Stimulated activated CD4-positive, alpha-beta T cell treated with anti-CD3 and anti-CD28 coated beads, Interleukin-2, amount 100 ng/mL, for 4 hours (primary cell): ENCODE measurements at regions not wholly inside any gene's neighbourhood (a gene's known extent, or its start where the extent isn't known, plus 50 kb on each side); places are given as distances from the start of the nearest gene placed in this dataset.

ENCODE experiments used
- DNase-seq: peaks from one replicate; pipeline ENCODE4 v3.0.0-alpha.2; 2020; ENCODE audit warnings: low read depth

DNA sequence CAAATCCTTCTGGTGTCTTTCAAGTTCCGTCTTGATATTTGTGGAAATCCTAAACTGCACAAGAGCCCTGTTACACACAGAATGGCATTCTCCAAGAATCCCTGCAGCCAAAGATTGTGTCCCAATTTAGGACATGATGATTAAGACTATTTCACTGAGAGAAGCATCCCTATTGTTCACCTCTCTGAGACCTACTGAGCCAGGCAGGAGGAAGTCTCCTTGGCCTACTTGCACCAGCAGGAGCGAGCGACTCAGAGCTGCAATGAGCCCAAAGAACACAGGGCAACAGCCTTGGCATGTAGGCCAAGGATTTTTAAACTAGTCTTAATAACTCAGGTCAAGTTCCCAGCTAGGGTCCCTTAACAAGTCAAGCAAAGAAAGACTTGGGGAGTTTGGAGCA, 79.4 kb upstream of the RUNX1 start:
- no peak for DNase-seq

DNA sequence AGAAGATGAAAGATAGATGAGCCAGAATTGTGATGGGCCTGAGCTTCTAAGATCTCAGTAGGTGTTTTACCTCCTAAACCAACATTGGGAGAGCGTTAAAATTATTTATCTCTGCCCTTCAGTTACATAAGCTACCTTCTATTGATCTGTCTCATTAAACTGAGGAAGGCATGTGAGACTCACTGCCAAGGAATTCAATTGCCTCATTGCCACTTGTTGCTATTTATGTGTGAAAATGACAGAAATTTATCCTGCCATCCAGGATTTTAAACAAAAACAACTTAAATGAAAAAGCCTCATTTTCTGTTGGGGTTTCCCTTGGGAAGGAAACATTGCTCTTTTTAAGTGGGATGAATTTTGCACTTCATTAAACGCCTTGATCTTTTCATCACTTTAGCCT, 78.7 kb upstream of the RUNX1 start:
- no peak for DNase-seq

DNA sequence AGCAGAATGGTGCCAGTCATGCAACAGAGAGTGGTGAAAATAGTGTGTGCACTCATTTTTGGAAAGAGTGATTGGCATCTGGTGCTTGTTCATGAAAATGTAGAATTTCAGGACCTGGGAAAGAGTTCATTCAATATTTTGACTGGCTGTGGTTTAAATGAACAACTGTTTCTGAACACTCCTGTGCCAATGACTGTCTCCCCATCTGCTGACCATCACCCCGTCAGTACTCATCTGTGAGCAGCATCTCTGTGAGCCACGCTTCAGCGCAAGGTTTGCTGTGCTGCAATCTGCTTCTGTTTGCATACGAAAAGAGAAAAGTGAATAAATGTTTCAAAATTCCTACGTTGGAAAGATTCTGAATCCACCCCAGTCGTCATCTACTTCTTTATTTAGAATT, 77.9 kb upstream of the RUNX1 start:
- DNase-seq = no peak

DNA sequence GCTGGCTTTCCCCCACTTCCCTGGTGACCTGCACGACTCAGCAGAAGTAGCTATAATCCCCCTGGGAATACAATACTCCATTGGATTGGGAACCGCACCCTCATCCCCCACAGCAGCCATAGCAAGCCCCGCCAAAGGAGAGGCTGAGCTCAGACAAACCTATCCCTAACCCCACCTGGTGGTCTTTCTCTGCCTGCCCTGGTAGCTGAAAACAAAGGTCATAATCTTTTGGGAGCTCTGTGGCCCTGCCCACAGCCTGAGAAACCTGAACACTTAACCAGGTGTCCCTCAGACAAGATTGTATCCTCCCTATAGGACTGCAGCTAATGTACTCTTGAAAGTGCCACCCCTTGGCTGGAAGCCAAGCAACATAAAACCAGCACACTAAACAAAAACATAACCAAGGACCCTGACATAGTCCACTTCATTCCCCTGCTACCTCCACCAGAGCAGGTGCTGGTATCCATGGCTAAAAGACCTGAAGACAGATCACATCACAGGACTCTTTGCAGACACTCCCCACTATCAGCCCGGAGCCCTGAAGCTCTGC, 71.6 kb upstream of the RUNX1 start:
- no peak for DNase-seq

DNA sequence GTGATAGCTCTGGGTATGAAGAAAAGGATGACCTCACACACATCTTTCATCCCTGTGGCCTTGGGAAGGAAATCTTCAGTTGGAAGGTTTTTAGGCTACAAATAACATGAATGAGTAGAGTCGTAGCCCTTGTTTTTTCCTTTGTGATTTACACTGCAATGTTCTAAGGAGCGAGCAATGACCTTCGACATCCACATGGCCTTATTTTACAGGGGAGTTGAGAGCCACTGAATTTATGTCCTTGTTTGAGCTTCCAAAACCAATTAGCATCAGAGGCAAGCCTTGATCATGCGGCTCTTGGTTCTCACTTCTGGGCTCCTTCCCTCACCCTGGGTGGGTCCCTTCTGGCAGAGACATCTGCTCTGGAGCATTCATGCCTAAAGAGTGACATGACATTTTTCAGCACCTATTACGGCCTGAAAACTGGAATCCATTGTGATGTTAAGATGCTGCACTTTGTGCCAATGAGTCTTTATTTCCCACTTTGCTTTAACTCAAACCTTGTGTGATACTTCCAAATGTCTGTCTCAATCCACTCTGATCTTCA, 70.5 kb upstream of the RUNX1 start:
- DNase-seq = no peak

DNA sequence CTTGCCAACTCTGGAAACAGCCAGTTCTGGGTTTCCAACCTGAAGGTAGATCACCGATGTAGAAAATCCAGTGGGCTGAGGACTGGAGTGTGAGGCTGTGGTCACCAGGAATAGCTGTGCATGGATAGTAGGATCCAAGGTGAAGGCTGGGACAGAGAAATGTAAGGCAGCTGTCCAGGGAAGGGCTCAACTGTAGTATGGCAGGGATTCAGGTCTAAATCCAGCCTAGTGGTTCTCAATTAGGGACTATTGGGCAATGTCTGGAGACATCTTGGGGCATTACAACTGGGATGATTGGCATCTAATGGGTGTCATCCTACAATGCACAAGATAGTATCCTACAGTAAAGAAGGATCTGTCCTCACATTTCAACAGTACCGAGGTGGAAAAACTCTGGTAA, 67.7 kb upstream of the RUNX1 start:
- DNase-seq = no peak

DNA sequence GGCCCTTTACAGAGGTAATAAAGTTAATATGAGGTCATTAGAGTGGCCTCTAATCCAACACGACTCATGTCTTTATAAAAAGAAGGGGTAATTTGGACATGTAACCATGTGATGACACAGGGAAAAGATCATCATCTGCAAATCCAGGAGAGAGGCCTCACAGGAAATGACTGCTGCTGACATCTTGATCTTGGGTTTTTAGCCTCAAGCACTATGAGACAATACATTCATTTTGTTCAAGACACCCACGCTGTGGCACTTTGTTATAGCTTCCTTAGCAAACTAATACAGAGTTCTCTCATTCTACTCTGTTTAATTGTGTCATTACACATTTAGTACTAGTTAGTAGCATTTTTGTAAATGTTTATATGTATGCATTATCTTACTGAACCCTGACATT, 64.0 kb upstream of the RUNX1 start:
- DNase-seq = no peak

DNA sequence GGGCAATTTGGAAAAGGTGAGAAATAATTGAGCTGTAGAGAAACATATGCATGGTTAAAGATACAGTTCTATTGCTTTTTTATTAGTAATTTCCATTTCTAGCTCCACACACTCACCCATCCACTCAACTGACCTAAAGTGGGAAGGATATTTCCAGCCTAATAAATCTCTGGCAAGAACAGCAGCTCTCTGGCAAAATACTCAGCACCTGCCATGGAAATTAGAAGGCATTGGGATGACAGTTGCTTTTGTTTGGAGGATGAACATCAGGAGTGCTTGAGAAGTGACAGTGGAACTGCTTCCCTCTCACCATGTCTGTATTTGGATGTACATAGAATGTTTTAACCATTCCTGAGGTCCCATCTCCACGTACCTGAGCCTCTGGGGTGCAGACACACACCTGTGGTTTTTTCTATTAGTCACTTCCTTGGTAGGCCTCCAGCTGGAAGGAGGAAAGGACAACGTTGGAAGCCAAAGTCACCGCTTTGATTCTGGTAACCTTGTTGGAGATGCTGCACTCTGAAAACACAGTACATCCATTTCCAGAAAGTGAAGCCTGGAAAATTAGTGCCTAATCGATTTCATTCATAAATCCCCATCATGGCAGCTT, 62.3 kb upstream of the RUNX1 start:
- no peak for DNase-seq

DNA sequence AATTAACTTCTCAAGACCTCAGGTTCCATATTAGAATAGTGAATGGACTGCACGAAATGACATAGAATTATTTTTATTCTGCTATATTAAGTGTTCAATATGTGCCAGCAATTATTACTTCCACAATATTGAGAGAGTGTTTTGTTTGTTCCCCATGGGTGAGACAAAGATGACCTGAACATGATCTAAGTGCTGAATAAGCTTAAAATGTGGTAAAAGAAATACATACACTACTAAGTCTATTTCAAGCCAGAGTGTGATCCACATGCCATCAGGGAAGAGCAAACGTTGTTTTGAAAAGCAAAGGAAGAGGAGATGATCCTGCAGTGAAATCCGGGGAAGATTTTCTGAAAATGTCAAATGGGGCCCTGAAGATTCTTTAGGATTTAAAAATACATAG, 59.8 kb upstream of the RUNX1 start:
- DNase-seq = no peak

DNA sequence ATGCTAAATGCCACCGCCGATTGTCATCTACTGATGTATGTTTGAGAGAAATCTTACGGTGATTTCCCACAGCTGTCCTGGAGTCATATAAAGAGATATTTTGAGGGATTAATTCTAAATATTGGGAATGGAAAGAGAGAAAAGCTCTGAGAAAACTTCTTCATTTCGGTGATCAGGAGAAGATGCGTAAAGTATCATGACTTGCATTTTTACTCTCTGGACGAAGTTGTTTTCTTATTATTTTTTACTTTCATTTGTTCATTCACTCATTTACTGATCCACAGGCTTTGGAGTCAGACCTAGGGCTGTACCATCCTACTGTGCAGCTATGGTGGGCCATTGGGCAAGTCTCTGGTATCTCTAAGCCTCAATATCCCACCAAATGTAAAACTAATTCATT, 58.4 kb upstream of the RUNX1 start:
- DNase-seq = no peak

DNA sequence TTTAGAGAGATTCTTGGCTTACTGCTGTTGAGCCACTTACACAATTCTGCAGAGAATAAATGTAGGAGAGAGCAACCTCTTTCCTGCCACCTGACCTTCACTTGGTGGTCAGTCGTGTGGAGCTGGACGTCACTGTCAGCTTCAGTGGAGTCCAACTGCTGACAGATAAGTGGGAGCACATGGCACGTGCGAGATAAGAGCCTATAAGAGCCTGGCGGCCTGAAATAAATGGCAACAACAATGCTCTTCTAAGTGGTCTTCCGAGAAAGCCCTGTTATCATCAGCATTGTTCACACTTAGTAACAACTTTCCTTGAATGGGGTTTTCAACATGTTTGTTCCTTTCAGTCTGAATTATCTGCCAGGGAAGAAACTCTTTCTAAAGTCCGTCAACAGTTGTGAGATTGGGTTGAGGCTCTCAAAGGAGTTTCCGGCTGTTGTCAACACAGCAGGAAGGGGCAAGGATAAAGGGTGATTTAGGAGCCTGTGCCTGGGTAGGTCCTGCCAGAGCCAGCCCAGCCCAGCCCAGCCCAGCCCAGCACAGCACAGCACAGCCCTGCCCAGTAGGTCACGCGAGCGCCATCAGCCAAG, 57.2 kb upstream of the RUNX1 start:
- DNase-seq = no peak

DNA sequence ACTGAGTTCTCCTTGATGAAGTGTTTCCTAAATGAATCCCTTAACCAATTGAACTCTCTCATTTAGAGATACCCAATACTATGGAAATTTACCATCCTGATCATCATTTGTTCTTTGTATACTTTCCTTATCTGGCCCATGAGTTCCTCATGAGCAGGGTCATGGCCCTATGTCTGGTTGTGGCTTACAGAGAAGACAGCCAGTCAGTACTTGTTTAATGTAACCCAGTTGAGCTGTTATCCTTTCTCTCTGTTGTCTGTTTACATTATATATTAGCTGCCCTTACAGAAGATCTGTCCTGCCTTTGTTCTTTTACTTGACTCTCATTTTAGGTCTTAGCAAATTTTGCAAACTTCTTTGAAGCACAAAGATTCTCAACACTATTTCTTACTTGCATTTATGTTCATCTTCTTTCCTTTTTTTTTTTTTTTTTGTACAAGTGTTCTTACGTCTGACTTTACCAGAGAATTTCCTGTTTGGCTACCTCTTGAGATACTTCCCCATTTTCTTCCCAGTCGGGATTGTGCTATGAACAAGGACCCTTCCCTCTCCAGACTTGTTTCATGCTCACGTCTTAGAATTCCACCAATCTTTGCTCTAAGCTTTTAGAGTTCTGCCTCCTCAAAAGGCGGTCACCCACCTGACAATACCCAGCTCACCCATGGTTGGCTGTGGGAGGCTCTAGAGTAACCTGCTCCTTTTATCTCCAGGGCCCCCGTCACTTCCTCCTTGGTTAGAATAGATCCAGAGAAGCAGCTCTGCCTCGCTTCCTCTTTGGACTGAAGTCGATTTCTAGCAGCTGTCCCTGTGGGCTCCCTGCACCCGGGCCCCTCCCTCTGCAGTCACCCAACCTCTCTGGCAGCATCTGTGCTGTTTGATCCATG, 53.6 kb upstream of the RUNX1 start:
- DNase-seq = peak; percentile 26

DNA sequence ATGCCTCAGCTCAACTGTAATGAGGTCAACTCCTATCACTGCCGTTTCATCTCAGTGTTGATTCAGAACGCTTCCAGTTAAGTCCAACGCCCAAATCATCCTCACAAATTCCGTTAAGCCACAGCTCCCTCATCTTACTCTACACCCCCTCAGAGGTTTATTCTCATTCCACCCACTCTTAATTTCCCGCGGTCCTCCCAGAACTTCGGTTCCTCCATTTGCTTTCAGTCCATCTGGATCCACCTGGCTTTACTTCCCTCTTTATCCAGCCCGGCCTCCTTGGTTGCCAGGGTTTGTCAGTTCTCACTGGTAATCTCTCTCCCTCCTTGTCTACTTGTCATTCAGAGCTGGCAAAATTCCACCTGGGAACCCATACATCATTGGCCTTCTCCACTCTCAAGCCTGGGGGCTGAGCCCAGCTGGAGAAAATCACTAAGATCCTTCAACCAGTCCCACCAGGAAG, 51.3 kb upstream of the RUNX1 start:
- no peak for DNase-seq

DNA sequence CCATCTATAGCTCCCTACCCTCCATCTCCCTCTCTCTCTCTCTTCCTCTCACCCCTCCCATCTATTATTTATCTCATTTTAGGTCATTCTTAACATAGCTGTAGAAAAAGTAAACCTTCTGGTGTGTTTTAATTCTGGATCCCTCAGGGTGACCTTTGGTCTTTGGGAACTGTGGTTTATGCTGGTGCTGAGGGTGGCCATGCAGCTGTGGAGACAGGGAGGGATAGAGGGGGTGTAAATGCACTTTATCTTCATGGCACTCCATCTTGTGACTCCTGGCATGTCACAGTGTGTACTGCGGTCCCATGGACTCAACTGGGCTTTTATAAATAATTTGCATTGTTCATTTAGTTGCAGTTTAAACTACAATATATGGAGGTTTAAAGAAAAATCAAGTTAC, 50.2 kb upstream of the RUNX1 start:
- no peak for DNase-seq
